Thyroid gland (tissue), 4 donors: ENCODE measurements at regions not wholly inside any gene's neighbourhood (a gene's known extent, or its start where the extent isn't known, plus 50 kb on each side); places are given as distances from the start of the nearest gene placed in this dataset.
"Not testable (repeated sequence)": the region's sequence is repeated elsewhere in the genome, so short reads cannot be mapped to it uniquely, and the experiment has no call there.

ENCODE experiments used
- POLR2A ChIP-seq, 2 donors: fragments of 450-650 bp; IDR thresholded peaks; one replicate each; pipeline ENCODE4 v1.6.1; 2017; ENCODE audit warnings: antibody characterized with exemption in 2 of 2, mild to moderate bottlenecking in 2 of 2, moderate library complexity in 1 of 2
- TF ChIP-seq, protein P1 (sequence below), 6 experiments: fragments of 200-600 bp in 3 of 6; fragments of 450-650 bp in 3 of 6; sonication (generic) in 3 of 6; IDR thresholded peaks; one replicate each; pipeline ENCODE4 v1.5.1; 2016 to 2019; ENCODE audit warnings: antibody characterized with exemption in 6 of 6, mild to moderate bottlenecking in 2 of 6, inconsistent platforms in 1 of 6, moderate library complexity in 1 of 6

DNA sequence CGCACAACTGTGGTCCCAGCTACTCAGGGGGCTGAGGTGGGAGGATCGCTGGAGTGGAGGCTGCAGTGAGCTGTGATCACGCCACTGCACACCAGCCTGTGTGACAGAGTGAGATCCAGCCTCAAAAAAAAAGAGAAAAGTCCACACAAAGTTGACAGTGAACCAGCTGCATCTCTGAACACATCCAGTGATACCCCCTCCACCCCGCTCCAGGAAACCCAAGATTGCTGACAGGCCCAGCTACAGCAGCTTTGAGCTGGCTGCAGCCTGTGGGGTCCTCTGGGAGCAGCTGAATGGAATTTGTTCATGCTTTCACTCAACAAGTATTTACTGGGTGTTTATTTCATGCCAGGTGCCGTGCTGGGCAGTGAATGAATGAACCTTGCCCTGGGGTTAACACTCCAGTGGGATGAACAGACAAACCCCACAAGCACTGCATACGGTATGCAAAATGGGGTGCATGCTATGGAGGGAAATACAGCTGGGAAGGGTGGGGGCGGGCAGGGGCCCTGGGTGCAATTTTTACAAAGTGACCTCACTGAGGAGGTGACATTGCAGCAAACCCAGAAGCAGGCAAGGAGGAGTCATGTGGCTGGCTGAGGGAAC is 170.9 kb downstream of the GOSR1 start:
- TF ChIP-seq, protein P1, sequence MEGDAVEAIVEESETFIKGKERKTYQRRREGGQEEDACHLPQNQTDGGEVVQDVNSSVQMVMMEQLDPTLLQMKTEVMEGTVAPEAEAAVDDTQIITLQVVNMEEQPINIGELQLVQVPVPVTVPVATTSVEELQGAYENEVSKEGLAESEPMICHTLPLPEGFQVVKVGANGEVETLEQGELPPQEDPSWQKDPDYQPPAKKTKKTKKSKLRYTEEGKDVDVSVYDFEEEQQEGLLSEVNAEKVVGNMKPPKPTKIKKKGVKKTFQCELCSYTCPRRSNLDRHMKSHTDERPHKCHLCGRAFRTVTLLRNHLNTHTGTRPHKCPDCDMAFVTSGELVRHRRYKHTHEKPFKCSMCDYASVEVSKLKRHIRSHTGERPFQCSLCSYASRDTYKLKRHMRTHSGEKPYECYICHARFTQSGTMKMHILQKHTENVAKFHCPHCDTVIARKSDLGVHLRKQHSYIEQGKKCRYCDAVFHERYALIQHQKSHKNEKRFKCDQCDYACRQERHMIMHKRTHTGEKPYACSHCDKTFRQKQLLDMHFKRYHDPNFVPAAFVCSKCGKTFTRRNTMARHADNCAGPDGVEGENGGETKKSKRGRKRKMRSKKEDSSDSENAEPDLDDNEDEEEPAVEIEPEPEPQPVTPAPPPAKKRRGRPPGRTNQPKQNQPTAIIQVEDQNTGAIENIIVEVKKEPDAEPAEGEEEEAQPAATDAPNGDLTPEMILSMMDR (IDR thresholded peaks at IDR 0.05), result not testable (repeated sequence)
- not testable (repeated sequence) for TF ChIP-seq POLR2A (IDR thresholded peaks at IDR 0.05)
